ENCODE measurements at regions not wholly inside any gene's neighbourhood (a gene's known extent, or its start where the extent isn't known, plus 50 kb on each side); places are given as distances from the start of the nearest gene placed in this dataset.

GRCh38 chr14:84477996-84478395, 1051.9 kb upstream of the FLRT2 start:
- TF ChIP-seq REST (IDR thresholded peaks at IDR 0.05; ENCODE audit: insufficient read depth in 1 of 2, low read depth in 2 of 2, low read length in 2 of 2) = no peak
- TF ChIP-seq TAF1 (IDR thresholded peaks at IDR 0.05; ENCODE audit: borderline replicate concordance, insufficient read depth, low read length) = no peak
- no peak for TF ChIP-seq FOXP2 (optimal IDR thresholded peaks at IDR 0.05; ENCODE audit: borderline replicate concordance, extremely low read depth, extremely low read length, insufficient read depth)
- no peak for TF ChIP-seq POLR2AphosphoS5 (IDR thresholded peaks at IDR 0.05; ENCODE audit: low read depth, low read length)
- TF ChIP-seq SIN3A (IDR thresholded peaks at IDR 0.05; ENCODE audit: borderline replicate concordance, insufficient read depth, low read length) = no peak

- no peak for TF ChIP-seq SIN3A (IDR thresholded peaks at IDR 0.05; ENCODE audit: borderline replicate concordance, insufficient read depth, low read length)
- TF ChIP-seq POLR2AphosphoS5 (IDR thresholded peaks at IDR 0.05; ENCODE audit: low read depth, low read length) = no peak
- TF ChIP-seq TAF1 (IDR thresholded peaks at IDR 0.05; ENCODE audit: borderline replicate concordance, insufficient read depth, low read length) = no peak
- TF ChIP-seq REST (IDR thresholded peaks at IDR 0.05; ENCODE audit: insufficient read depth in 1 of 2, low read depth in 2 of 2, low read length in 2 of 2) = no peak
- no peak for TF ChIP-seq FOXP2 (optimal IDR thresholded peaks at IDR 0.05; ENCODE audit: borderline replicate concordance, extremely low read depth, extremely low read length, insufficient read depth)
Measured at GRCh38 chr14:84482256-84483071, 1047.5 kb upstream of the FLRT2 start.

GRCh38 chr14:84483072-84483420, 1046.9 kb upstream of the FLRT2 start:
- TF ChIP-seq TAF1 (IDR thresholded peaks at IDR 0.05; ENCODE audit: borderline replicate concordance, insufficient read depth, low read length) (no peak), REST (IDR thresholded peaks at IDR 0.05; ENCODE audit: insufficient read depth in 1 of 2, low read depth in 2 of 2, low read length in 2 of 2) (no peak), SIN3A (IDR thresholded peaks at IDR 0.05; ENCODE audit: borderline replicate concordance, insufficient read depth, low read length) (no peak), POLR2AphosphoS5 (IDR thresholded peaks at IDR 0.05; ENCODE audit: low read depth, low read length) (no peak), FOXP2 (optimal IDR thresholded peaks at IDR 0.05; ENCODE audit: borderline replicate concordance, extremely low read depth, extremely low read length, insufficient read depth) (no peak)

GRCh38 chr14:84485036-84485435, 1044.9 kb upstream of the FLRT2 start:
- no peak for TF ChIP-seq SIN3A (IDR thresholded peaks at IDR 0.05; ENCODE audit: borderline replicate concordance, insufficient read depth, low read length)
- no peak for TF ChIP-seq TAF1 (IDR thresholded peaks at IDR 0.05; ENCODE audit: borderline replicate concordance, insufficient read depth, low read length)
- no peak for TF ChIP-seq REST (IDR thresholded peaks at IDR 0.05; ENCODE audit: insufficient read depth in 1 of 2, low read depth in 2 of 2, low read length in 2 of 2)
- TF ChIP-seq POLR2AphosphoS5 (IDR thresholded peaks at IDR 0.05; ENCODE audit: low read depth, low read length) = no peak
- TF ChIP-seq FOXP2 (optimal IDR thresholded peaks at IDR 0.05; ENCODE audit: borderline replicate concordance, extremely low read depth, extremely low read length, insufficient read depth) = no peak
